GM12891 (cell line): ENCODE measurements at regions not wholly inside any gene's neighbourhood (a gene's known extent, or its start where the extent isn't known, plus 50 kb on each side); places are given as distances from the start of the nearest gene placed in this dataset.

ENCODE experiments used
- POLR2A ChIP-seq: IDR thresholded peaks from 2 replicates; pipeline ENCODE4 v1.6.1; 2011; ENCODE audit warnings: low read depth, low read length, control low read depth
- TAF1 ChIP-seq: IDR thresholded peaks from 2 replicates; pipeline ENCODE4 v1.6.1; 2011; ENCODE audit warnings: low read depth, low read length, control low read depth

GRCh38 chr20:24370249-24370648 lies 99.2 kb upstream of the SYNDIG1 start:
- TF ChIP-seq POLR2A = no peak
- no peak for TF ChIP-seq TAF1
